Lung microvascular endothelial cell (primary cell): ENCODE measurements at regions not wholly inside any gene's neighbourhood (a gene's known extent, or its start where the extent isn't known, plus 50 kb on each side); places are given as distances from the start of the nearest gene placed in this dataset.

Source experiments
- DNase-seq, 2 donors: peaks; one replicate each; pipeline versions ENCODE4 v3.0.0 to v3.0.0-alpha.2; 2010; ENCODE audit warnings: low read depth in 2 of 2

GRCh38 chr12:4052691-4053090 is 179.5 kb upstream of the PARP11 start:
- DNase-seq: no peak

GRCh38 chr12:4051596-4051995 is 178.4 kb upstream of the PARP11 start:
- DNase-seq: no peak

- no peak for DNase-seq
Measured at GRCh38 chr12:4050340-4050739, 177.1 kb upstream of the PARP11 start.

GRCh38 chr12:4049298-4050080 is 176.3 kb upstream of the PARP11 start:
- no peak for DNase-seq

GRCh38 chr12:4047421-4047820 is 174.2 kb upstream of the PARP11 start:
- no peak for DNase-seq

GRCh38 chr12:4046495-4046840 is 173.3 kb upstream of the PARP11 start:
- DNase-seq: no peak

GRCh38 chr12:4045786-4046494 is 172.7 kb upstream of the PARP11 start:
- no peak for DNase-seq

GRCh38 chr12:4044736-4045730 is 171.8 kb upstream of the PARP11 start:
- no peak for DNase-seq

GRCh38 chr12:4044101-4044500 is 170.9 kb upstream of the PARP11 start:
- DNase-seq: no peak

GRCh38 chr12:4041187-4041885 is 168.1 kb upstream of the PARP11 start:
- DNase-seq: no peak

- DNase-seq: no peak
Measured at GRCh38 chr12:4039931-4040330, 166.7 kb upstream of the PARP11 start.

- peak; percentile 55 to 61 for DNase-seq
Measured at GRCh38 chr12:4037747-4038312, 164.6 kb upstream of the PARP11 start.

GRCh38 chr12:4036671-4037271 is 163.6 kb upstream of the PARP11 start:
- no peak for DNase-seq

GRCh38 chr12:4034921-4035320 is 161.7 kb upstream of the PARP11 start:
- no peak for DNase-seq

- DNase-seq: no peak
Measured at GRCh38 chr12:4032924-4033615, 159.9 kb upstream of the PARP11 start.

GRCh38 chr12:4031703-4032291 is 158.6 kb upstream of the PARP11 start:
- DNase-seq: peak; percentile 7 to 70

GRCh38 chr12:4030929-4031702 is 157.9 kb upstream of the PARP11 start:
- DNase-seq: peak; percentile 93 to 99

- peak in 1 of 2 donors; percentile 38 for DNase-seq
Measured at GRCh38 chr12:4027412-4027811, 154.2 kb upstream of the PARP11 start.

GRCh38 chr12:4026517-4026916 is 153.3 kb upstream of the PARP11 start:
- DNase-seq: no peak
